GM23338 (cell line): ENCODE measurements at regions not wholly inside any gene's neighbourhood (a gene's known extent, or its start where the extent isn't known, plus 50 kb on each side); places are given as distances from the start of the nearest gene placed in this dataset.

ENCODE experiments used
- ATAC-seq: fragments of 200-7000 bp; cut with Tn5 transposase; 3 replicates; pipeline ENCODE4 v1.9.1; 2020
- DNase-seq: peaks from one replicate; pipeline ENCODE4 v3.0.0-alpha.2; 2015; ENCODE audit warnings: low spot score
- H2AFZ ChIP-seq: fragments of 200-600 bp; sonication (generic); 2 replicates; pipeline ENCODE4 v1.8.0; 2016; ENCODE audit warnings: antibody characterized with exemption, mild to moderate bottlenecking, moderate library complexity
- H3F3A ChIP-seq: fragments of 200-600 bp; sonication (generic); replicated peaks from 2 replicates; pipeline ENCODE4 v1.8.0; 2017; ENCODE audit warnings: antibody characterized with exemption, mixed run types, low read depth
- H3K27ac ChIP-seq: fragments of 200-600 bp; sonication (generic); 2 replicates; pipeline ENCODE4 v1.6.1; 2016; ENCODE audit warnings: low read depth
- H3K27me3 ChIP-seq: fragments of 200-600 bp; sonication (generic); 2 replicates; pipeline ENCODE4 v1.8.0; 2016; ENCODE audit warnings: mild to moderate bottlenecking, mixed run types, moderate library complexity; ENCODE audit not compliant: insufficient read depth
- H3K36me3 ChIP-seq: fragments of 200-600 bp; sonication (generic); 2 replicates; pipeline ENCODE4 v1.8.0; 2016; ENCODE audit warnings: mild to moderate bottlenecking; ENCODE audit not compliant: insufficient read depth
- H3K4me1 ChIP-seq: fragments of 200-600 bp; sonication (generic); 2 replicates; pipeline ENCODE4 v1.8.0; 2016; ENCODE audit warnings: mild to moderate bottlenecking, moderate library complexity; ENCODE audit not compliant: insufficient read depth
- H3K4me2 ChIP-seq: fragments of 200-600 bp; sonication (generic); 2 replicates; pipeline ENCODE4 v1.7.1; 2017; ENCODE audit warnings: mixed run types
- H3K4me3 ChIP-seq: fragments of 200-600 bp; sonication (generic); 2 replicates; pipeline ENCODE4 v1.6.1; 2016; ENCODE audit warnings: mixed run types
- H3K79me2 ChIP-seq: fragments of 200-600 bp; sonication (generic); replicated peaks from 2 replicates; pipeline ENCODE4 v1.8.0; 2017; ENCODE audit warnings: mild to moderate bottlenecking; ENCODE audit not compliant: insufficient read depth
- H3K9me2 ChIP-seq: fragments of 200-600 bp; sonication (generic); 2 replicates; pipeline ENCODE4 v1.8.0; 2017; ENCODE audit not compliant: insufficient read depth
- H4K20me1 ChIP-seq: fragments of 200-600 bp; sonication (generic); replicated peaks from 2 replicates; pipeline ENCODE4 v1.8.0; 2017; ENCODE audit warnings: mild to moderate bottlenecking; ENCODE audit not compliant: insufficient read depth
- H3K27ac Mint-ChIP-seq: 2 replicates; pipeline ENCODE4 v1.8.0; 2020; ENCODE audit warnings: inconsistent platforms, mild to moderate bottlenecking, moderate library complexity, mixed read lengths
- H3K27me3 Mint-ChIP-seq: 3 replicates; pipeline ENCODE4 v1.8.0; 2022; ENCODE audit warnings: low read depth, mild to moderate bottlenecking, moderate library complexity, mixed read lengths, inconsistent platforms; ENCODE audit not compliant: insufficient read depth, poor library complexity
- H3K36me3 Mint-ChIP-seq: 3 replicates; pipeline ENCODE4 v1.8.0; 2021; ENCODE audit warnings: low read depth, mild to moderate bottlenecking, inconsistent platforms, moderate library complexity, mixed read lengths
- H3K4me1 Mint-ChIP-seq: 3 replicates; pipeline ENCODE4 v1.8.0; 2020; ENCODE audit warnings: mild to moderate bottlenecking, inconsistent platforms, mixed read lengths
- H3K4me3 Mint-ChIP-seq: 3 replicates; pipeline ENCODE4 v1.8.0; 2021; ENCODE audit warnings: moderate library complexity, mild to moderate bottlenecking, inconsistent platforms, mixed read lengths
- H3K9me3 Mint-ChIP-seq: 3 replicates; pipeline ENCODE4 v1.8.0; 2020; ENCODE audit warnings: moderate library complexity, mild to moderate bottlenecking, inconsistent platforms, mixed read lengths
- EZH2 ChIP-seq: fragments of 200-600 bp; sonication (generic); IDR thresholded peaks from one replicate; pipeline ENCODE4 v1.8.0; 2017; ENCODE audit warnings: antibody characterized with exemption, mild to moderate bottlenecking, low read depth; ENCODE audit not compliant: unreplicated experiment
- EZH2phosphoT487 ChIP-seq: fragments of 200-600 bp; sonication (generic); IDR thresholded peaks from one replicate; pipeline ENCODE4 v1.8.1; 2018; ENCODE audit warnings: antibody characterized with exemption; ENCODE audit not compliant: unreplicated experiment
- JUNB ChIP-seq: IDR thresholded peaks from one replicate; pipeline ENCODE4 v1.6.1; 2016; ENCODE audit warnings: antibody characterized with exemption; ENCODE audit not compliant: unreplicated experiment
- NANOG ChIP-seq: IDR thresholded peaks from 2 replicates; pipeline ENCODE4 v1.6.1; 2016; ENCODE audit warnings: antibody characterized with exemption, borderline replicate concordance
- POLR2AphosphoS5 ChIP-seq: IDR thresholded peaks from 2 replicates; pipeline ENCODE4 v1.6.1; 2016; ENCODE audit warnings: antibody characterized with exemption, low read depth
- STAT1 ChIP-seq: IDR thresholded peaks from one replicate; pipeline ENCODE4 v1.6.1; 2016; ENCODE audit warnings: antibody characterized with exemption; ENCODE audit not compliant: unreplicated experiment
- ZNF114 ChIP-seq: fragments of 250-450 bp; sonication (Bioruptor Pico); IDR thresholded peaks from 2 replicates; pipeline ENCODE4 v1.5.0; 2020; ENCODE audit warnings: mild to moderate bottlenecking, moderate library complexity
- ZNF331 ChIP-seq: fragments of 250-450 bp; sonication (Bioruptor Pico); IDR thresholded peaks from 2 replicates; pipeline ENCODE4 v1.5.0; 2020; ENCODE audit warnings: low read depth, mild to moderate bottlenecking, moderate library complexity
- TF ChIP-seq, protein P1 (sequence below): fragments of 250-450 bp; sonication (Bioruptor Pico); IDR thresholded peaks from 2 replicates; pipeline ENCODE4 v1.5.0; 2020; ENCODE audit warnings: mild to moderate bottlenecking, moderate library complexity
- TF ChIP-seq, protein P2 (sequence below), 2 experiments: fragments of 200-600 bp in 1 of 2; sonication (generic) in 1 of 2; conservative IDR thresholded peaks; 2 replicates each; pipeline versions ENCODE4 v1.5.1 to v1.6.1; 2016 to 2017; ENCODE audit warnings: antibody characterized with exemption in 2 of 2, low read depth in 2 of 2, mild to moderate bottlenecking in 2 of 2, moderate library complexity in 1 of 2
- TF ChIP-seq, protein P3 (sequence below): IDR thresholded peaks from one replicate; pipeline ENCODE4 v1.6.1; 2018; ENCODE audit warnings: antibody characterized with exemption; ENCODE audit not compliant: unreplicated experiment

DNA sequence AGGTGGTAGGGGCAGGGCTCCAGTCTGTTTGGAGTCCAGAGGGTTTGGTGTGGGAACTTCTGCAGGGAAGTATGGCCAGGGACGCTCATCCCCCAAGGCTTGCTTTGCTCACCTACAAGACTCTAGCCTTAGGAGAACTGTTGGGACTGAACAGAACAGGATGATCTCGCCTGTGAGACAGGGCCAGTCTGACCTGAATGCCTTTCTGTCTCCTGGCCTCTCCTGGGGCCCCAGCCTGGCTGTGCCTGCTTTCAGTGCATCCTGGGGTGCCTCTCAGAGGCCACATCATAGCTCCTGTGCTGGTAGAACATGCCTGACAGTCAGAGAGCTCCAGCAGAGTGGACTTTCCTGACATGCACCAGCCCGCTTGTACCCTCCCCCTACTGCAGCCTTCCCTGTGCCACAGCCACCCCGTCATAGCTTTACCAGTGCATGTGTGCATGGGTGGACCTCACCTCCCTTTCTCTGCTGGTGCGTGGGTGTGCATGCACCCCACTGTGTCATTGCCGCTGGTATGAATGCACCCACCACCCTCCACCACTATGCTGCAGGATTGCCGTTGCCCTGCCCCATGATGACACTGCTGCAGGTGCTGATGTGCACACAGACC lies 165.8 kb downstream of the GIPC2 start (continued):
- TF ChIP-seq, protein P1, sequence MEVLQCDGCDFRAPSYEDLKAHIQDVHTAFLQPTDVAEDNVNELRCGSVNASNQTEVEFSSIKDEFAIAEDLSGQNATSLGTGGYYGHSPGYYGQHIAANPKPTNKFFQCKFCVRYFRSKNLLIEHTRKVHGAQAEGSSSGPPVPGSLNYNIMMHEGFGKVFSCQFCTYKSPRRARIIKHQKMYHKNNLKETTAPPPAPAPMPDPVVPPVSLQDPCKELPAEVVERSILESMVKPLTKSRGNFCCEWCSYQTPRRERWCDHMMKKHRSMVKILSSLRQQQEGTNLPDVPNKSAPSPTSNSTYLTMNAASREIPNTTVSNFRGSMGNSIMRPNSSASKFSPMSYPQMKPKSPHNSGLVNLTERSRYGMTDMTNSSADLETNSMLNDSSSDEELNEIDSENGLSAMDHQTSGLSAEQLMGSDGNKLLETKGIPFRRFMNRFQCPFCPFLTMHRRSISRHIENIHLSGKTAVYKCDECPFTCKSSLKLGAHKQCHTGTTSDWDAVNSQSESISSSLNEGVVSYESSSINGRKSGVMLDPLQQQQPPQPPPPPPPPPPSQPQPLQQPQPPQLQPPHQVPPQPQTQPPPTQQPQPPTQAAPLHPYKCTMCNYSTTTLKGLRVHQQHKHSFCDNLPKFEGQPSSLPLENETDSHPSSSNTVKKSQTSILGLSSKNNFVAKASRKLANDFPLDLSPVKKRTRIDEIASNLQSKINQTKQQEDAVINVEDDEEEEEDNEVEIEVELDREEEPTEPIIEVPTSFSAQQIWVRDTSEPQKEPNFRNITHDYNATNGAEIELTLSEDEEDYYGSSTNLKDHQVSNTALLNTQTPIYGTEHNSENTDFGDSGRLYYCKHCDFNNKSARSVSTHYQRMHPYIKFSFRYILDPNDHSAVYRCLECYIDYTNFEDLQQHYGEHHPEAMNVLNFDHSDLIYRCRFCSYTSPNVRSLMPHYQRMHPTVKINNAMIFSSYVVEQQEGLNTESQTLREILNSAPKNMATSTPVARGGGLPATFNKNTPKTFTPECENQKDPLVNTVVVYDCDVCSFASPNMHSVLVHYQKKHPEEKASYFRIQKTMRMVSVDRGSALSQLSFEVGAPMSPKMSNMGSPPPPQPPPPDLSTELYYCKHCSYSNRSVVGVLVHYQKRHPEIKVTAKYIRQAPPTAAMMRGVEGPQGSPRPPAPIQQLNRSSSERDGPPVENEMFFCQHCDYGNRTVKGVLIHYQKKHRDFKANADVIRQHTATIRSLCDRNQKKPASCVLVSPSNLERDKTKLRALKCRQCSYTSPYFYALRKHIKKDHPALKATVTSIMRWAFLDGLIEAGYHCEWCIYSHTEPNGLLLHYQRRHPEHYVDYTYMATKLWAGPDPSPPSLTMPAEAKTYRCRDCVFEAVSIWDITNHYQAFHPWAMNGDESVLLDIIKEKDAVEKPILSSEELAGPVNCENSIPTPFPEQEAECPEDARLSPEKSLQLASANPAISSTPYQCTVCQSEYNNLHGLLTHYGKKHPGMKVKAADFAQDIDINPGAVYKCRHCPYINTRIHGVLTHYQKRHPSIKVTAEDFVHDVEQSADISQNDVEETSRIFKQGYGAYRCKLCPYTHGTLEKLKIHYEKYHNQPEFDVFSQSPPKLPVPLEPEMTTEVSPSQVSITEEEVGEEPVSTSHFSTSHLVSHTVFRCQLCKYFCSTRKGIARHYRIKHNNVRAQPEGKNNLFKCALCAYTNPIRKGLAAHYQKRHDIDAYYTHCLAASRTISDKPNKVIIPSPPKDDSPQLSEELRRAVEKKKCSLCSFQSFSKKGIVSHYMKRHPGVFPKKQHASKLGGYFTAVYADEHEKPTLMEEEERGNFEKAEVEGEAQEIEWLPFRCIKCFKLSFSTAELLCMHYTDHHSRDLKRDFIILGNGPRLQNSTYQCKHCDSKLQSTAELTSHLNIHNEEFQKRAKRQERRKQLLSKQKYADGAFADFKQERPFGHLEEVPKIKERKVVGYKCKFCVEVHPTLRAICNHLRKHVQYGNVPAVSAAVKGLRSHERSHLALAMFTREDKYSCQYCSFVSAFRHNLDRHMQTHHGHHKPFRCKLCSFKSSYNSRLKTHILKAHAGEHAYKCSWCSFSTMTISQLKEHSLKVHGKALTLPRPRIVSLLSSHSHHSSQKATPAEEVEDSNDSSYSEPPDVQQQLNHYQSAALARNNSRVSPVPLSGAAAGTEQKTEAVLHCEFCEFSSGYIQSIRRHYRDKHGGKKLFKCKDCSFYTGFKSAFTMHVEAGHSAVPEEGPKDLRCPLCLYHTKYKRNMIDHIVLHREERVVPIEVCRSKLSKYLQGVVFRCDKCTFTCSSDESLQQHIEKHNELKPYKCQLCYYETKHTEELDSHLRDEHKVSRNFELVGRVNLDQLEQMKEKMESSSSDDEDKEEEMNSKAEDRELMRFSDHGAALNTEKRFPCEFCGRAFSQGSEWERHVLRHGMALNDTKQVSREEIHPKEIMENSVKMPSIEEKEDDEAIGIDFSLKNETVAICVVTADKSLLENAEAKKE (CRISPR knock-in tag), result no peak
- TF ChIP-seq, protein P2, sequence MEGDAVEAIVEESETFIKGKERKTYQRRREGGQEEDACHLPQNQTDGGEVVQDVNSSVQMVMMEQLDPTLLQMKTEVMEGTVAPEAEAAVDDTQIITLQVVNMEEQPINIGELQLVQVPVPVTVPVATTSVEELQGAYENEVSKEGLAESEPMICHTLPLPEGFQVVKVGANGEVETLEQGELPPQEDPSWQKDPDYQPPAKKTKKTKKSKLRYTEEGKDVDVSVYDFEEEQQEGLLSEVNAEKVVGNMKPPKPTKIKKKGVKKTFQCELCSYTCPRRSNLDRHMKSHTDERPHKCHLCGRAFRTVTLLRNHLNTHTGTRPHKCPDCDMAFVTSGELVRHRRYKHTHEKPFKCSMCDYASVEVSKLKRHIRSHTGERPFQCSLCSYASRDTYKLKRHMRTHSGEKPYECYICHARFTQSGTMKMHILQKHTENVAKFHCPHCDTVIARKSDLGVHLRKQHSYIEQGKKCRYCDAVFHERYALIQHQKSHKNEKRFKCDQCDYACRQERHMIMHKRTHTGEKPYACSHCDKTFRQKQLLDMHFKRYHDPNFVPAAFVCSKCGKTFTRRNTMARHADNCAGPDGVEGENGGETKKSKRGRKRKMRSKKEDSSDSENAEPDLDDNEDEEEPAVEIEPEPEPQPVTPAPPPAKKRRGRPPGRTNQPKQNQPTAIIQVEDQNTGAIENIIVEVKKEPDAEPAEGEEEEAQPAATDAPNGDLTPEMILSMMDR (conservative IDR thresholded peaks at IDR 0.05; ENCODE audit: low read depth in 2 of 2), result no peak
- TF ChIP-seq POLR2AphosphoS5, result no peak
- TF ChIP-seq STAT1, result no peak
- TF ChIP-seq EZH2, result no peak

DNA sequence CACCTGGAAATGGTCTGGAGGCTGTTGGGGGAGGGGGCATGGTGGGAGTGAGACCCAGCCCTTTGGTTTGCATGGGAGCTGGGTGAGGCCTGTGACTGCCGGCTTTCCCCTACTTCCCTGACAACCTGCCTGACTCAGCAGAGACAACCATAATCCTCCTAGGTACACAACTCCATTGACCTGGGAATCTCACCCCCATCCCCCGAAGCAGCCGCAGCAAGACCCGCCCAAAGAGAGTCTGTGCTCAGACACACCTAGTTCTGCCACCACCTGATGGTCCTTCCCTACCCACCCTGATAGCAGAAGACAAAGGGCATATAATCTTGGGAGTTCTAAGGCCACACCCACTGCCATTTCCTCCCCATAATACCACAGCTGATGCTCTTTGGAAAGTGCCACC lies 168.6 kb downstream of the GIPC2 start:
- Mint-ChIP-seq H3K4me1 (peaks cover 8% of the 10 kb centered on the region), H3K27ac (no peak overlapping the region; the same call in 1 of the 2 replicates), H3K27me3 (peaks cover 5% of the 10 kb centered on the region), H3K36me3 (no peaks in the 10 kb centered on the region; the same call in 2 of the 3 replicates), H3K9me3 (peaks cover 7% of the 10 kb centered on the region; the same call in 2 of the 3 replicates), H3K4me3 (no peak overlapping the region)
- Histone ChIP-seq H3F3A (no peaks in the 10 kb centered on the region), H3K4me2 (no peak overlapping the region), H3K4me1 (no peaks in the 10 kb centered on the region), H4K20me1 (no peaks in the 10 kb centered on the region), H3K9me2 (0 out of 2 replicates have a peak, but pooled peaks cover 3% of the 10 kb centered on the region), H3K27me3 (no peaks in the 10 kb centered on the region), H3K79me2 (no peaks in the 10 kb centered on the region), H3K27ac (no peak overlapping the region), H2AFZ (no peak overlapping the region), H3K4me3 (no peak overlapping the region), H3K36me3 (no peaks in the 10 kb centered on the region)
- ATAC-seq (no peak), DNase-seq (no peak)
- TF ChIP-seq ZNF331 (CRISPR knock-in tag), result no peak
- TF ChIP-seq, protein P3, sequence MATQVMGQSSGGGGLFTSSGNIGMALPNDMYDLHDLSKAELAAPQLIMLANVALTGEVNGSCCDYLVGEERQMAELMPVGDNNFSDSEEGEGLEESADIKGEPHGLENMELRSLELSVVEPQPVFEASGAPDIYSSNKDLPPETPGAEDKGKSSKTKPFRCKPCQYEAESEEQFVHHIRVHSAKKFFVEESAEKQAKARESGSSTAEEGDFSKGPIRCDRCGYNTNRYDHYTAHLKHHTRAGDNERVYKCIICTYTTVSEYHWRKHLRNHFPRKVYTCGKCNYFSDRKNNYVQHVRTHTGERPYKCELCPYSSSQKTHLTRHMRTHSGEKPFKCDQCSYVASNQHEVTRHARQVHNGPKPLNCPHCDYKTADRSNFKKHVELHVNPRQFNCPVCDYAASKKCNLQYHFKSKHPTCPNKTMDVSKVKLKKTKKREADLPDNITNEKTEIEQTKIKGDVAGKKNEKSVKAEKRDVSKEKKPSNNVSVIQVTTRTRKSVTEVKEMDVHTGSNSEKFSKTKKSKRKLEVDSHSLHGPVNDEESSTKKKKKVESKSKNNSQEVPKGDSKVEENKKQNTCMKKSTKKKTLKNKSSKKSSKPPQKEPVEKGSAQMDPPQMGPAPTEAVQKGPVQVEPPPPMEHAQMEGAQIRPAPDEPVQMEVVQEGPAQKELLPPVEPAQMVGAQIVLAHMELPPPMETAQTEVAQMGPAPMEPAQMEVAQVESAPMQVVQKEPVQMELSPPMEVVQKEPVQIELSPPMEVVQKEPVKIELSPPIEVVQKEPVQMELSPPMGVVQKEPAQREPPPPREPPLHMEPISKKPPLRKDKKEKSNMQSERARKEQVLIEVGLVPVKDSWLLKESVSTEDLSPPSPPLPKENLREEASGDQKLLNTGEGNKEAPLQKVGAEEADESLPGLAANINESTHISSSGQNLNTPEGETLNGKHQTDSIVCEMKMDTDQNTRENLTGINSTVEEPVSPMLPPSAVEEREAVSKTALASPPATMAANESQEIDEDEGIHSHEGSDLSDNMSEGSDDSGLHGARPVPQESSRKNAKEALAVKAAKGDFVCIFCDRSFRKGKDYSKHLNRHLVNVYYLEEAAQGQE, result no peak
- TF ChIP-seq STAT1, result no peak
- no peak for TF ChIP-seq EZH2phosphoT487
- no peak for TF ChIP-seq ZNF114 (CRISPR knock-in tag)
- TF ChIP-seq NANOG, result no peak
- TF ChIP-seq, protein P2 (conservative IDR thresholded peaks at IDR 0.05; ENCODE audit: low read depth in 2 of 2), result no peak
- no peak for TF ChIP-seq JUNB
